ENCODE measurements at regions not wholly inside any gene's neighbourhood (a gene's known extent, or its start where the extent isn't known, plus 50 kb on each side); places are given as distances from the start of the nearest gene placed in this dataset.

- TF ChIP-seq EZH2phosphoT487 (IDR thresholded peaks at IDR 0.05; ENCODE audit: borderline replicate concordance, low read length) (no peak), CTCF (conservative IDR thresholded peaks at IDR 0.05; ENCODE audit: low read depth, low read length) (no peak), EZH2 (IDR thresholded peaks at IDR 0.05; ENCODE audit: low read length, unreplicated experiment) (no peak)
Measured at GRCh38 chr2:15061268-15061667, 428.8 kb downstream of the LRATD1 start.

Measured in PC-3 (cell line).